ENCODE measurements at regions not wholly inside any gene's neighbourhood (a gene's known extent, or its start where the extent isn't known, plus 50 kb on each side); places are given as distances from the start of the nearest gene placed in this dataset.

- DNase-seq = no peak
Observed at GRCh38 chr11:37560991-37561390, 963.0 kb upstream of the RAG2 start.

- no peak for DNase-seq
Observed at GRCh38 chr11:37560346-37560745, 962.3 kb upstream of the RAG2 start.

- DNase-seq = no peak
Observed at GRCh38 chr11:37558619-37559210, 960.7 kb upstream of the RAG2 start.

- no peak for DNase-seq
Observed at GRCh38 chr11:37557990-37558389, 960.0 kb upstream of the RAG2 start.

- DNase-seq = no peak
Observed at GRCh38 chr11:37552284-37552683, 954.2 kb upstream of the RAG2 start.

- DNase-seq = no peak
Observed at GRCh38 chr11:37544491-37544890, 946.5 kb upstream of the RAG2 start.

- DNase-seq = no peak
Observed at GRCh38 chr11:37533830-37534229, 935.8 kb upstream of the RAG2 start.

GRCh38 chr11:37533087-37533486, 935.1 kb upstream of the RAG2 start:
- DNase-seq = no peak

- DNase-seq = no peak
Observed at GRCh38 chr11:37532271-37532670, 934.2 kb upstream of the RAG2 start.

- DNase-seq = no peak
Observed at GRCh38 chr11:37527545-37527944, 929.5 kb upstream of the RAG2 start.

GRCh38 chr11:37525336-37525735, 927.3 kb upstream of the RAG2 start:
- DNase-seq = no peak

GRCh38 chr11:37519781-37520180, 921.7 kb upstream of the RAG2 start:
- DNase-seq = no peak

GRCh38 chr11:37512156-37512780, 914.2 kb upstream of the RAG2 start:
- no peak for DNase-seq

- DNase-seq = no peak
Observed at GRCh38 chr11:37511425-37511933, 913.4 kb upstream of the RAG2 start.

GRCh38 chr11:37509506-37509905, 911.5 kb upstream of the RAG2 start:
- no peak for DNase-seq

GRCh38 chr11:37506531-37506930, 908.5 kb upstream of the RAG2 start:
- no peak for DNase-seq

- no peak for DNase-seq
Observed at GRCh38 chr11:37505406-37505805, 907.4 kb upstream of the RAG2 start.

GRCh38 chr11:37504921-37505320, 906.9 kb upstream of the RAG2 start:
- DNase-seq = no peak

GRCh38 chr11:37504060-37504611, 906.1 kb upstream of the RAG2 start:
- DNase-seq = no peak

- DNase-seq = no peak
Observed at GRCh38 chr11:37503411-37504059, 905.5 kb upstream of the RAG2 start.

GRCh38 chr11:37502202-37502601, 904.2 kb upstream of the RAG2 start:
- DNase-seq = no peak

- DNase-seq = no peak
Observed at GRCh38 chr11:37500425-37500824, 902.4 kb upstream of the RAG2 start.

GRCh38 chr11:37497326-37497725, 899.3 kb upstream of the RAG2 start:
- DNase-seq = no peak

- no peak for DNase-seq
Observed at GRCh38 chr11:37496201-37496600, 898.2 kb upstream of the RAG2 start.
